ENCODE measurements at regions not wholly inside any gene's neighbourhood (a gene's known extent, or its start where the extent isn't known, plus 50 kb on each side); places are given as distances from the start of the nearest gene placed in this dataset.

DNA sequence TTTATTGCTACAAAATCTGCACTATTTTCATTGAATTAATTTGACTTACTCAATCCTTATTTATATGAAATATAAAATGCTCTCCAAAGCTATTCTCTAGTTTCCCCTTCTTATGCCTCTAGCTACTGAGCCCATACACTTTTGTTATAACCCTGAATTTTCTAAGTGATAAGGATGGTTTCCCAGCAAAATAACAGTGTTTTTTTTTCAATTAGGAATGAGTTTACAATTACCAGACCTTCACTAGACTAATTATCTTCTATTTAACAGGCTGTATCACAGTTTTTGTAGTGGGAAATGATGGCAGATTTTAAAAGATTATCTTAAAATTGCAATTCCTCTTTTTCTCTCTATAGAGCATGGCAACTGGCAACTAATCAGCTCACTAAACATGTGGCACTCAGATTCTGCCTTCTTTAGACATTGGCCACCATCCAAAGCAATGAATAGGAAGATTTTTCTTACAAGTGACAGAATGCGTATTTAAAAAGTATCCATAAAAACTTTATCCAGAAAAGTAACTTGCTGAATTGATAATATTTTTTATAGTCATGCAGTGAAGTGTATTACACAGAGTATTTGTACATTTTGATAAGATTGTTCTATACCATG lies 585.7 kb upstream of the ZNF608 start:
- no peak for DNase-seq
- no peak overlapping the region for H3K9ac ChIP-seq (ENCODE audit: insufficient read depth in 1 of 2, low read length in 2 of 2)
- no peaks in the 10 kb centered on the region for H3K27me3 ChIP-seq (ENCODE audit: control insufficient read depth in 3 of 3, insufficient read depth in 3 of 3, low read length in 2 of 3)
- no peak overlapping the region for H3K4me3 ChIP-seq
- ATAC-seq (ENCODE audit: insufficient read depth, low FRiP score): no peak
- H3K9me3 ChIP-seq (ENCODE audit: control insufficient read depth in 4 of 4, insufficient read depth in 3 of 4, low read length in 3 of 4): no peaks in the 10 kb centered on the region
- no peaks in the 10 kb centered on the region for H3K4me1 ChIP-seq (ENCODE audit: control insufficient read depth in 5 of 5, insufficient read depth in 5 of 5, low read length in 5 of 5)
- TF ChIP-seq, protein P1, sequence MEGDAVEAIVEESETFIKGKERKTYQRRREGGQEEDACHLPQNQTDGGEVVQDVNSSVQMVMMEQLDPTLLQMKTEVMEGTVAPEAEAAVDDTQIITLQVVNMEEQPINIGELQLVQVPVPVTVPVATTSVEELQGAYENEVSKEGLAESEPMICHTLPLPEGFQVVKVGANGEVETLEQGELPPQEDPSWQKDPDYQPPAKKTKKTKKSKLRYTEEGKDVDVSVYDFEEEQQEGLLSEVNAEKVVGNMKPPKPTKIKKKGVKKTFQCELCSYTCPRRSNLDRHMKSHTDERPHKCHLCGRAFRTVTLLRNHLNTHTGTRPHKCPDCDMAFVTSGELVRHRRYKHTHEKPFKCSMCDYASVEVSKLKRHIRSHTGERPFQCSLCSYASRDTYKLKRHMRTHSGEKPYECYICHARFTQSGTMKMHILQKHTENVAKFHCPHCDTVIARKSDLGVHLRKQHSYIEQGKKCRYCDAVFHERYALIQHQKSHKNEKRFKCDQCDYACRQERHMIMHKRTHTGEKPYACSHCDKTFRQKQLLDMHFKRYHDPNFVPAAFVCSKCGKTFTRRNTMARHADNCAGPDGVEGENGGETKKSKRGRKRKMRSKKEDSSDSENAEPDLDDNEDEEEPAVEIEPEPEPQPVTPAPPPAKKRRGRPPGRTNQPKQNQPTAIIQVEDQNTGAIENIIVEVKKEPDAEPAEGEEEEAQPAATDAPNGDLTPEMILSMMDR (IDR thresholded peaks at IDR 0.05; ENCODE audit: control extremely low read depth, extremely low read depth): no peak
- WGBS, 2 donors: 71 to 77% methylated on average over 1 of the region's 1 CpG
- H3K27ac ChIP-seq (ENCODE audit: low read depth in 1 of 2, low read length in 1 of 2): no peak overlapping the region
- no peaks in the 10 kb centered on the region for H3K36me3 ChIP-seq (ENCODE audit: control insufficient read depth in 4 of 4, insufficient read depth in 4 of 4, low read length in 4 of 4)

- no peak overlapping the region for H3K27ac ChIP-seq (ENCODE audit: low read depth in 1 of 2, low read length in 1 of 2)
- no peaks in the 10 kb centered on the region for H3K9me3 ChIP-seq (ENCODE audit: control insufficient read depth in 4 of 4, insufficient read depth in 3 of 4, low read length in 3 of 4)
- H3K9ac ChIP-seq (ENCODE audit: insufficient read depth in 1 of 2, low read length in 2 of 2): no peak overlapping the region
- H3K27me3 ChIP-seq (ENCODE audit: control insufficient read depth in 3 of 3, insufficient read depth in 3 of 3, low read length in 2 of 3): no peaks in the 10 kb centered on the region
- TF ChIP-seq, protein P1 (IDR thresholded peaks at IDR 0.05; ENCODE audit: control extremely low read depth, extremely low read depth): no peak
- DNase-seq: no peak
- peaks cover 0 to 2% (median 0%) of the 10 kb centered on the region in 5 donors for H3K4me1 ChIP-seq (ENCODE audit: control insufficient read depth in 5 of 5, insufficient read depth in 5 of 5, low read length in 5 of 5)
- WGBS, 2 donors: 73 to 78% methylated on average over 2 of the region's 2 CpGs
- no peak for ATAC-seq (ENCODE audit: insufficient read depth, low FRiP score)
- H3K36me3 ChIP-seq (ENCODE audit: control insufficient read depth in 4 of 4, insufficient read depth in 4 of 4, low read length in 4 of 4): no peaks in the 10 kb centered on the region
- H3K4me3 ChIP-seq: no peak overlapping the region
Measured at GRCh38 chr5:125333416-125333815, 587.0 kb upstream of the ZNF608 start.

GRCh38 chr5:125336401-125336800 lies 590.0 kb upstream of the ZNF608 start:
- H3K4me1 ChIP-seq (ENCODE audit: control insufficient read depth in 5 of 5, insufficient read depth in 5 of 5, low read length in 5 of 5): peaks cover 0 to 2% (median 0%) of the 10 kb centered on the region in 5 donors
- WGBS, 2 donors: 44 to 45% methylated on average over 2 of the region's 2 CpGs

More at GRCh38 chr5:125336401-125336800, 590.0 kb upstream of the ZNF608 start:
- H3K36me3 ChIP-seq (ENCODE audit: control insufficient read depth in 4 of 4, insufficient read depth in 4 of 4, low read length in 4 of 4): no peaks in the 10 kb centered on the region
- TF ChIP-seq, protein P1 (IDR thresholded peaks at IDR 0.05; ENCODE audit: control extremely low read depth, extremely low read depth): no peak
- ATAC-seq (ENCODE audit: insufficient read depth, low FRiP score) (no peak), DNase-seq (no peak)
- H3K9me3 ChIP-seq (ENCODE audit: control insufficient read depth in 4 of 4, insufficient read depth in 3 of 4, low read length in 3 of 4): no peaks in the 10 kb centered on the region
- H3K27me3 ChIP-seq (ENCODE audit: control insufficient read depth in 3 of 3, insufficient read depth in 3 of 3, low read length in 2 of 3): no peaks in the 10 kb centered on the region
- H3K27ac ChIP-seq (ENCODE audit: low read depth in 1 of 2, low read length in 1 of 2): no peak overlapping the region
- no peak overlapping the region for H3K4me3 ChIP-seq
- no peak overlapping the region for H3K9ac ChIP-seq (ENCODE audit: insufficient read depth in 1 of 2, low read length in 2 of 2)

Measured in lung (tissue), 11 donors.